Upper lobe of right lung (tissue), 1 donor: ENCODE measurements at regions not wholly inside any gene's neighbourhood (a gene's known extent, or its start where the extent isn't known, plus 50 kb on each side); places are given as distances from the start of the nearest gene placed in this dataset.

Experiments
- ATAC-seq: fragments of 200-7000 bp; cut with Tn5 transposase; one replicate; pipeline ENCODE4 v1.9.1; 2020; ENCODE audit warnings: mild to moderate bottlenecking, moderate library complexity
- DNase-seq: peaks from one replicate; pipeline ENCODE4 v3.0.0-alpha.2; 2020
- H3K27ac ChIP-seq: fragments of 200-600 bp; one replicate; pipeline ENCODE4 v1.8.0; 2022
- H3K27me3 ChIP-seq: fragments of 200-600 bp; one replicate; pipeline ENCODE4 v1.8.0; 2022; ENCODE audit warnings: mild to moderate bottlenecking
- H3K36me3 ChIP-seq: fragments of 200-600 bp; one replicate; pipeline ENCODE4 v1.8.0; 2022
- H3K4me1 ChIP-seq: fragments of 200-600 bp; one replicate; pipeline ENCODE4 v1.8.0; 2022
- H3K4me3 ChIP-seq: fragments of 200-600 bp; one replicate; pipeline ENCODE4 v1.8.0; 2022; ENCODE audit warnings: mild to moderate bottlenecking
- H3K9me3 ChIP-seq: fragments of 200-600 bp; one replicate; pipeline ENCODE4 v1.8.0; 2022
- CTCF ChIP-seq: fragments of 200-600 bp; IDR thresholded peaks from one replicate; pipeline ENCODE4 v1.8.0; 2022; ENCODE audit warnings: antibody characterized with exemption
- intact Hi-C: fragments of 100-400 bp; cut with DNase I; formaldehyde crosslinking; loops from one replicate; pipeline ENCODE4 v1.11.0; 2022
- donor health status: DM: no; HTN: yes; CAD: no; lungs with severe emphysema.

- Histone ChIP-seq H3K4me1 (no peaks in the 10 kb centered on the region), H3K9me3 (no peaks in the 10 kb centered on the region), H3K27me3 (no peaks in the 10 kb centered on the region), H3K4me3 (no peak overlapping the region), H3K27ac (no peak overlapping the region), H3K36me3 (no peaks in the 10 kb centered on the region)
- DNase-seq = no peak
- ATAC-seq = no peak
- no peak for TF ChIP-seq CTCF
- intact Hi-C loops = no loop called here
Observed at GRCh38 chr22:48654492-48654891, 1173.2 kb downstream of the BRD1 start.

GRCh38 chr22:48653929-48654328 lies 1173.7 kb downstream of the BRD1 start:
- TF ChIP-seq CTCF = no peak
- no peaks in the 10 kb centered on the region for H3K27me3 ChIP-seq
- intact Hi-C loops = no loop called here
- no peaks in the 10 kb centered on the region for H3K4me1 ChIP-seq
- no peaks in the 10 kb centered on the region for H3K36me3 ChIP-seq
- ATAC-seq = no peak
- no peaks in the 10 kb centered on the region for H3K9me3 ChIP-seq
- no peak for DNase-seq
- no peak overlapping the region for H3K4me3 ChIP-seq
- no peak overlapping the region for H3K27ac ChIP-seq

- Histone ChIP-seq H3K4me1 (no peaks in the 10 kb centered on the region), H3K27me3 (no peaks in the 10 kb centered on the region), H3K27ac (no peak overlapping the region), H3K4me3 (no peak overlapping the region), H3K36me3 (no peaks in the 10 kb centered on the region), H3K9me3 (no peaks in the 10 kb centered on the region)
- ATAC-seq (no peak), DNase-seq (no peak)
- TF ChIP-seq CTCF = no peak
- intact Hi-C loops = no loop called here
Observed at GRCh38 chr22:48653306-48653705, 1174.4 kb downstream of the BRD1 start.

- intact Hi-C loops = no loop called here
- Histone ChIP-seq H3K27me3 (no peaks in the 10 kb centered on the region), H3K4me1 (no peaks in the 10 kb centered on the region), H3K27ac (no peak overlapping the region), H3K36me3 (no peaks in the 10 kb centered on the region), H3K4me3 (no peak overlapping the region), H3K9me3 (no peaks in the 10 kb centered on the region)
- DNase-seq (no peak), ATAC-seq (no peak)
- TF ChIP-seq CTCF = no peak
Observed at GRCh38 chr22:48652796-48653195, 1174.9 kb downstream of the BRD1 start.

- TF ChIP-seq CTCF = no peak
- Histone ChIP-seq H3K27me3 (no peaks in the 10 kb centered on the region), H3K36me3 (no peaks in the 10 kb centered on the region), H3K4me3 (no peak overlapping the region), H3K9me3 (no peaks in the 10 kb centered on the region), H3K4me1 (no peaks in the 10 kb centered on the region), H3K27ac (no peak overlapping the region)
- intact Hi-C loops = no loop called here
- ATAC-seq (no peak), DNase-seq (no peak)
Observed at GRCh38 chr22:48651981-48652538, 1175.6 kb downstream of the BRD1 start.
